Liver (tissue), 8 donors: ENCODE measurements at regions not wholly inside any gene's neighbourhood (a gene's known extent, or its start where the extent isn't known, plus 50 kb on each side); places are given as distances from the start of the nearest gene placed in this dataset.

Source experiments
- DNase-seq: peaks from one replicate; pipeline ENCODE4 v3.0.0-alpha.2; 2017; ENCODE audit warnings: low spot score
- H3K27ac ChIP-seq, 2 donors: one replicate each; pipeline ENCODE4 v1.7.0; 2013; ENCODE audit warnings: inconsistent platforms in 2 of 2, low read length in 2 of 2, control low read depth in 1 of 2, low read depth in 1 of 2, mild to moderate bottlenecking in 1 of 2
- H3K27me3 ChIP-seq, 4 donors: one replicate each; pipeline versions ENCODE4 v1.6.1 to v1.7.0; 2013; ENCODE audit warnings: low read length in 3 of 4, inconsistent platforms in 1 of 4, mild to moderate bottlenecking in 1 of 4, moderate library complexity in 1 of 4; ENCODE audit not compliant: control insufficient read depth in 4 of 4, insufficient read depth in 4 of 4
- H3K36me3 ChIP-seq, 4 donors: one replicate each; pipeline versions ENCODE4 v1.6.1 to v1.7.0; 2013; ENCODE audit warnings: low read length in 3 of 4, mild to moderate bottlenecking in 3 of 4, low read depth in 1 of 4, moderate library complexity in 1 of 4; ENCODE audit not compliant: control insufficient read depth in 4 of 4, insufficient read depth in 3 of 4
- H3K4me1 ChIP-seq, 4 donors: one replicate each; pipeline versions ENCODE4 v1.6.1 to v1.7.0; 2013; ENCODE audit warnings: low read length in 3 of 4, mild to moderate bottlenecking in 3 of 4, moderate library complexity in 1 of 4; ENCODE audit not compliant: control insufficient read depth in 4 of 4, insufficient read depth in 4 of 4
- H3K4me3 ChIP-seq, 3 donors: one replicate each; pipeline versions ENCODE4 v1.6.1 to v1.7.0; 2013; ENCODE audit warnings: low read length in 3 of 3, control low read depth in 1 of 3, low read depth in 1 of 3, mild to moderate bottlenecking in 1 of 3
- H3K9ac ChIP-seq, 2 donors: one replicate each; pipeline ENCODE4 v1.7.0; 2013; ENCODE audit warnings: low read length in 2 of 2, mild to moderate bottlenecking in 2 of 2, moderate library complexity in 2 of 2, control low read depth in 1 of 2, low read depth in 1 of 2
- H3K9me3 ChIP-seq, 4 donors: one replicate each; pipeline versions ENCODE4 v1.6.1 to v1.7.0; 2013; ENCODE audit warnings: low read length in 3 of 4; ENCODE audit not compliant: control insufficient read depth in 4 of 4
- CTCF ChIP-seq: fragments of 150-350 bp; IDR thresholded peaks from 2 replicates; pipeline ENCODE4 v1.5.1; 2017; ENCODE audit warnings: improper control_type of control experiment, low read depth, low read length; ENCODE audit not compliant: missing input control
- EGR1 ChIP-seq, 2 donors: IDR thresholded peaks; 2 replicates each; pipeline ENCODE4 v1.6.1; 2016 to 2018; ENCODE audit warnings: antibody characterized with exemption in 2 of 2, low read depth in 2 of 2
- FOXA1 ChIP-seq: IDR thresholded peaks from 2 replicates; pipeline ENCODE4 v1.6.1; 2016; ENCODE audit warnings: antibody characterized with exemption
- FOXA2 ChIP-seq: IDR thresholded peaks from 2 replicates; pipeline ENCODE4 v1.6.1; 2016; ENCODE audit warnings: antibody characterized with exemption
- HNF4G ChIP-seq: IDR thresholded peaks from 2 replicates; pipeline ENCODE4 v1.6.1; 2016; ENCODE audit warnings: antibody characterized with exemption
- JUND ChIP-seq, 2 donors: IDR thresholded peaks; 2 replicates each; pipeline ENCODE4 v1.6.1; 2016; ENCODE audit warnings: antibody characterized with exemption in 2 of 2
- MAX ChIP-seq: IDR thresholded peaks from 2 replicates; pipeline ENCODE4 v1.6.1; 2016; ENCODE audit warnings: antibody characterized with exemption
- NR2F2 ChIP-seq: IDR thresholded peaks from 2 replicates; pipeline ENCODE4 v1.6.1; 2016; ENCODE audit warnings: antibody characterized with exemption
- RAD21 ChIP-seq, 2 donors: IDR thresholded peaks; 2 replicates each; pipeline ENCODE4 v1.6.1; 2016; ENCODE audit warnings: antibody characterized with exemption in 2 of 2, mild to moderate bottlenecking in 2 of 2
- REST ChIP-seq: IDR thresholded peaks from 2 replicates; pipeline ENCODE4 v1.6.1; 2016; ENCODE audit warnings: antibody characterized with exemption, mild to moderate bottlenecking
- RXRA ChIP-seq, 2 donors: IDR thresholded peaks; 2 replicates each; pipeline ENCODE4 v1.6.1; 2017 to 2018; ENCODE audit warnings: antibody characterized with exemption in 2 of 2, mild to moderate bottlenecking in 1 of 2
- SP1 ChIP-seq: IDR thresholded peaks from 2 replicates; pipeline ENCODE4 v1.6.1; 2018; ENCODE audit warnings: antibody characterized with exemption, mild to moderate bottlenecking
- TAF1 ChIP-seq: conservative IDR thresholded peaks from 2 replicates; pipeline ENCODE4 v1.6.1; 2016; ENCODE audit warnings: antibody characterized with exemption, mild to moderate bottlenecking
- YY1 ChIP-seq: IDR thresholded peaks from 2 replicates; pipeline ENCODE4 v1.6.1; 2016; ENCODE audit warnings: antibody characterized with exemption, mild to moderate bottlenecking
- ZBTB33 ChIP-seq: IDR thresholded peaks from 2 replicates; pipeline ENCODE4 v1.6.1; 2016; ENCODE audit warnings: antibody characterized with exemption
- WGBS: extraction: QIAGEN DNeasy Blood & Tissue Kit; methylation state at CpG from one replicate; pipeline ENCODE4 v1.1.7; 2013; 5-methylcytosine and 5-hydroxymethylcytosine counted together
- donor health status: healthy.
- donor health status: healthy.
- donor health status: healthy.
- donor health status: healthy.
- donor health status: healthy.

GRCh38 chr6:156068881-156069280 lies 613.2 kb upstream of the NOX3 start:
- no peaks in the 10 kb centered on the region for H3K9me3 ChIP-seq
- TF ChIP-seq JUND (IDR thresholded peaks at IDR 0.05): no peak
- no peak overlapping the region for H3K4me3 ChIP-seq
- no peaks in the 10 kb centered on the region for H3K27me3 ChIP-seq
- H3K27ac ChIP-seq: no peak overlapping the region
- no peak for DNase-seq
- H3K4me1 ChIP-seq: no peaks in the 10 kb centered on the region
- H3K36me3 ChIP-seq: no peaks in the 10 kb centered on the region
- WGBS: 48% methylated on average over 4 of the region's 4 CpGs
- H3K9ac ChIP-seq: no peak overlapping the region

GRCh38 chr6:156065849-156066248 lies 610.2 kb upstream of the NOX3 start:
- no peaks in the 10 kb centered on the region for H3K27me3 ChIP-seq
- H3K9ac ChIP-seq: no peak overlapping the region
- no peaks in the 10 kb centered on the region for H3K4me1 ChIP-seq
- no peak overlapping the region for H3K27ac ChIP-seq
- no peaks in the 10 kb centered on the region for H3K9me3 ChIP-seq
- WGBS: 58% methylated on average over 3 of the region's 3 CpGs
- H3K36me3 ChIP-seq: no peaks in the 10 kb centered on the region
- no peak for TF ChIP-seq MAX
- TF ChIP-seq ZBTB33: no peak
- TF ChIP-seq FOXA2: no peak
- TF ChIP-seq CTCF: no peak
- no peak for TF ChIP-seq HNF4G
- TF ChIP-seq SP1: no peak
- TF ChIP-seq NR2F2: no peak
- no peak for TF ChIP-seq REST
- TF ChIP-seq FOXA1: no peak
- no peak for TF ChIP-seq RXRA (IDR thresholded peaks at IDR 0.05)
- no peak for DNase-seq
- no peak overlapping the region for H3K4me3 ChIP-seq

GRCh38 chr6:156062091-156062563 lies 606.5 kb upstream of the NOX3 start:
- Histone ChIP-seq H3K4me1 (no peaks in the 10 kb centered on the region), H3K27ac (no peak overlapping the region), H3K27me3 (no peaks in the 10 kb centered on the region), H3K9ac (no peak overlapping the region), H3K36me3 (no peaks in the 10 kb centered on the region), H3K9me3 (no peaks in the 10 kb centered on the region), H3K4me3 (no peak overlapping the region)
- WGBS: 35% methylated on average over 2 of the region's 2 CpGs
- DNase-seq: no peak
- TF ChIP-seq MAX: no peak
- TF ChIP-seq TAF1: no peak
- no peak for TF ChIP-seq ZBTB33
- no peak for TF ChIP-seq JUND (IDR thresholded peaks at IDR 0.05)
- TF ChIP-seq RAD21 (IDR thresholded peaks at IDR 0.05): peak in 1 of 2 donors; percentile 14
- TF ChIP-seq NR2F2: peak; percentile 41
- no peak for TF ChIP-seq FOXA1
- no peak for TF ChIP-seq HNF4G
- TF ChIP-seq FOXA2: no peak
- no peak for TF ChIP-seq SP1
- no peak for TF ChIP-seq YY1
- no peak for TF ChIP-seq RXRA (IDR thresholded peaks at IDR 0.05)
- no peak for TF ChIP-seq EGR1 (IDR thresholded peaks at IDR 0.05; ENCODE audit: low read depth in 2 of 2)
